WTC11 (cell line): ENCODE measurements at regions not wholly inside any gene's neighbourhood (a gene's known extent, or its start where the extent isn't known, plus 50 kb on each side); places are given as distances from the start of the nearest gene placed in this dataset.

Experiments used
- ATAC-seq: fragments of 200-7000 bp; cut with Tn5 transposase; 2 replicates; pipeline ENCODE4 v1.10.0; 2021; ENCODE audit warnings: mild to moderate bottlenecking, moderate library complexity
- CTCF ChIA-PET: fragments of 300-600 bp; sonication (Branson Sonifier 250); formaldehyde crosslinking; loops from one replicate; lab custom pipeline; 2021; ENCODE audit warnings: antibody characterized with exemption; lab: Charles Lee
- POLR2A ChIA-PET: fragments of 350-600 bp; sonication (Branson Sonifier 250); formaldehyde crosslinking; loops from one replicate; lab custom pipeline; 2021; ENCODE audit warnings: antibody characterized with exemption; lab: Charles Lee
- DNase-seq: peaks from one replicate; pipeline ENCODE4 v3.0.0; 2021; ENCODE audit warnings: low spot score
- H3K27ac Mint-ChIP-seq: 2 replicates; pipeline ENCODE4 v1.8.0; 2021; ENCODE audit warnings: mixed read lengths
- H3K27me3 Mint-ChIP-seq: 2 replicates; pipeline ENCODE4 v1.8.0; 2021; ENCODE audit warnings: low read depth, mild to moderate bottlenecking, moderate library complexity, mixed read lengths
- H3K36me3 Mint-ChIP-seq: 2 replicates; pipeline ENCODE4 v1.8.0; 2021; ENCODE audit warnings: mixed read lengths
- H3K4me1 Mint-ChIP-seq: 2 replicates; pipeline ENCODE4 v1.8.0; 2022; ENCODE audit warnings: mixed read lengths
- H3K4me3 Mint-ChIP-seq: 2 replicates; pipeline ENCODE4 v1.8.0; 2021; ENCODE audit warnings: mild to moderate bottlenecking, moderate library complexity, mixed read lengths
- H3K9me3 Mint-ChIP-seq: 2 replicates; pipeline ENCODE4 v1.8.0; 2021; ENCODE audit warnings: mixed read lengths
- CBFB ChIP-seq: sonication (generic); formaldehyde crosslinking; IDR thresholded peaks from 2 replicates; pipeline ENCODE4 v1.8.1; 2022; ENCODE audit warnings: mild to moderate bottlenecking, low read depth, missing genetic modification reagents
- GRHL2 ChIP-seq: fragments of 250-450 bp; sonication (Bioruptor Pico); IDR thresholded peaks from 2 replicates; pipeline ENCODE4 v1.8.0; 2022; ENCODE audit warnings: mild to moderate bottlenecking, moderate library complexity; ENCODE audit not compliant: insufficient replicate concordance, severe bottlenecking
- NR3C1 ChIP-seq: sonication (generic); formaldehyde crosslinking; conservative IDR thresholded peaks from 2 replicates; pipeline ENCODE4 v1.8.1; 2023; ENCODE audit warnings: low read depth, mild to moderate bottlenecking, missing genetic modification reagents
- RORB ChIP-seq: fragments of 250-450 bp; sonication (Bioruptor Pico); IDR thresholded peaks from 2 replicates; pipeline ENCODE4 v1.9.0; 2021; ENCODE audit warnings: mild to moderate bottlenecking
- SOX15 ChIP-seq: fragments of 250-450 bp; sonication (Bioruptor Pico); IDR thresholded peaks from 2 replicates; pipeline ENCODE4 v1.9.0; 2021; ENCODE audit warnings: mild to moderate bottlenecking
- ZNF219 ChIP-seq: sonication (generic); formaldehyde crosslinking; IDR thresholded peaks from 2 replicates; pipeline ENCODE4 v1.8.0; 2023; ENCODE audit warnings: missing genetic modification reagents, mild to moderate bottlenecking, borderline replicate concordance
- ZNF232 ChIP-seq: sonication (generic); formaldehyde crosslinking; IDR thresholded peaks from 2 replicates; pipeline ENCODE4 v1.8.0; 2022; ENCODE audit warnings: mild to moderate bottlenecking, missing genetic modification reagents
- TF ChIP-seq, protein P1 (sequence below): sonication (generic); formaldehyde crosslinking; IDR thresholded peaks from 2 replicates; pipeline ENCODE4 v1.8.1; 2023; ENCODE audit warnings: mild to moderate bottlenecking, missing genetic modification reagents
- TF ChIP-seq, protein P2 (sequence below): fragments of 250-450 bp; sonication (Bioruptor Pico); IDR thresholded peaks from 2 replicates; pipeline ENCODE4 v2.1.2; 2022; ENCODE audit warnings: mild to moderate bottlenecking, moderate library complexity
- TF ChIP-seq, protein P3 (sequence below): sonication (generic); formaldehyde crosslinking; IDR thresholded peaks from 2 replicates; pipeline ENCODE4 v1.8.1; 2022; ENCODE audit warnings: mild to moderate bottlenecking, moderate library complexity, missing genetic modification reagents
- TF ChIP-seq, protein P4 (sequence below): fragments of 250-450 bp; sonication (Bioruptor Pico); IDR thresholded peaks from 2 replicates; pipeline ENCODE4 v1.8.0; 2021; ENCODE audit warnings: mild to moderate bottlenecking
- TF ChIP-seq, protein P5 (sequence below): sonication (generic); formaldehyde crosslinking; IDR thresholded peaks from 2 replicates; pipeline ENCODE4 v1.8.0; 2023; ENCODE audit warnings: missing genetic modification reagents, mild to moderate bottlenecking, borderline replicate concordance
- TF ChIP-seq, protein P6 (sequence below): sonication (generic); formaldehyde crosslinking; conservative IDR thresholded peaks from 2 replicates; pipeline ENCODE4 v1.8.1; 2022; ENCODE audit warnings: mild to moderate bottlenecking, missing genetic modification reagents
- TF ChIP-seq, protein P7 (sequence below): sonication (generic); formaldehyde crosslinking; IDR thresholded peaks from 2 replicates; pipeline ENCODE4 v1.8.0; 2022; ENCODE audit warnings: mild to moderate bottlenecking, missing genetic modification reagents

DNA sequence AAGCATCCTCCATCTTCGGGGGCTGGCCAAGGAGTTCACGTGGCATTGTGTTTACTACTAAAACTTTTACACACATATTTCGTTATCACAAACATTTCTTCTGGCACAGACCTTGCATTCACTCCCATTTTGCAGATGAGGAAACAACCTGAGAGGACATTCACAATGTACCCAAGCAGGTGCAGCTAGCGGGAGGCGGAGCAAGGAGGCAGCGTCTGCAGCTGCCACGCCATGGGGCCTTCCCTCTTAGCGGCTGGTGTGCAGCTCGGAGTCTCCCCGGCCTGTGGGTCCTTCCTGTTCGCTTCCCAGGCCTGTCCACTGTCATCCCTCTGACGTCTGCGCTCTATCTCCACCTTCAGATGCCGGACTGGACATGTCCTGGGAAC, 807.8 kb downstream of the TBC1D22A start (continued):
- TF ChIP-seq, protein P1, sequence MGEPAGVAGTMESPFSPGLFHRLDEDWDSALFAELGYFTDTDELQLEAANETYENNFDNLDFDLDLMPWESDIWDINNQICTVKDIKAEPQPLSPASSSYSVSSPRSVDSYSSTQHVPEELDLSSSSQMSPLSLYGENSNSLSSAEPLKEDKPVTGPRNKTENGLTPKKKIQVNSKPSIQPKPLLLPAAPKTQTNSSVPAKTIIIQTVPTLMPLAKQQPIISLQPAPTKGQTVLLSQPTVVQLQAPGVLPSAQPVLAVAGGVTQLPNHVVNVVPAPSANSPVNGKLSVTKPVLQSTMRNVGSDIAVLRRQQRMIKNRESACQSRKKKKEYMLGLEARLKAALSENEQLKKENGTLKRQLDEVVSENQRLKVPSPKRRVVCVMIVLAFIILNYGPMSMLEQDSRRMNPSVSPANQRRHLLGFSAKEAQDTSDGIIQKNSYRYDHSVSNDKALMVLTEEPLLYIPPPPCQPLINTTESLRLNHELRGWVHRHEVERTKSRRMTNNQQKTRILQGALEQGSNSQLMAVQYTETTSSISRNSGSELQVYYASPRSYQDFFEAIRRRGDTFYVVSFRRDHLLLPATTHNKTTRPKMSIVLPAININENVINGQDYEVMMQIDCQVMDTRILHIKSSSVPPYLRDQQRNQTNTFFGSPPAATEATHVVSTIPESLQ (CRISPR knock-in tag), result no peak
- TF ChIP-seq, protein P2, sequence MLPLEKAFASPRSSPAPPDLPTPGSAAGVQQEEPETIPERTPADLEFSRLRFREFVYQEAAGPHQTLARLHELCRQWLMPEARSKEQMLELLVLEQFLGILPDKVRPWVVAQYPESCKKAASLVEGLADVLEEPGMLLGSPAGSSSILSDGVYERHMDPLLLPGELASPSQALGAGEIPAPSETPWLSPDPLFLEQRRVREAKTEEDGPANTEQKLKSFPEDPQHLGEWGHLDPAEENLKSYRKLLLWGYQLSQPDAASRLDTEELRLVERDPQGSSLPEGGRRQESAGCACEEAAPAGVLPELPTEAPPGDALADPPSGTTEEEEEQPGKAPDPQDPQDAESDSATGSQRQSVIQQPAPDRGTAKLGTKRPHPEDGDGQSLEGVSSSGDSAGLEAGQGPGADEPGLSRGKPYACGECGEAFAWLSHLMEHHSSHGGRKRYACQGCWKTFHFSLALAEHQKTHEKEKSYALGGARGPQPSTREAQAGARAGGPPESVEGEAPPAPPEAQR, result no peak
- no peak for TF ChIP-seq SOX15 (CRISPR knock-in tag)
- TF ChIP-seq, protein P3, sequence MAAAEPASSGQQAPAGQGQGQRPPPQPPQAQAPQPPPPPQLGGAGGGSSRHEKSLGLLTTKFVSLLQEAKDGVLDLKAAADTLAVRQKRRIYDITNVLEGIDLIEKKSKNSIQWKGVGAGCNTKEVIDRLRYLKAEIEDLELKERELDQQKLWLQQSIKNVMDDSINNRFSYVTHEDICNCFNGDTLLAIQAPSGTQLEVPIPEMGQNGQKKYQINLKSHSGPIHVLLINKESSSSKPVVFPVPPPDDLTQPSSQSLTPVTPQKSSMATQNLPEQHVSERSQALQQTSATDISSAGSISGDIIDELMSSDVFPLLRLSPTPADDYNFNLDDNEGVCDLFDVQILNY (CRISPR knock-in tag), result no peak
- TF ChIP-seq, protein P4, sequence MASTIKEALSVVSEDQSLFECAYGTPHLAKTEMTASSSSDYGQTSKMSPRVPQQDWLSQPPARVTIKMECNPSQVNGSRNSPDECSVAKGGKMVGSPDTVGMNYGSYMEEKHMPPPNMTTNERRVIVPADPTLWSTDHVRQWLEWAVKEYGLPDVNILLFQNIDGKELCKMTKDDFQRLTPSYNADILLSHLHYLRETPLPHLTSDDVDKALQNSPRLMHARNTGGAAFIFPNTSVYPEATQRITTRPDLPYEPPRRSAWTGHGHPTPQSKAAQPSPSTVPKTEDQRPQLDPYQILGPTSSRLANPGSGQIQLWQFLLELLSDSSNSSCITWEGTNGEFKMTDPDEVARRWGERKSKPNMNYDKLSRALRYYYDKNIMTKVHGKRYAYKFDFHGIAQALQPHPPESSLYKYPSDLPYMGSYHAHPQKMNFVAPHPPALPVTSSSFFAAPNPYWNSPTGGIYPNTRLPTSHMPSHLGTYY, result no peak
- TF ChIP-seq, protein P5, sequence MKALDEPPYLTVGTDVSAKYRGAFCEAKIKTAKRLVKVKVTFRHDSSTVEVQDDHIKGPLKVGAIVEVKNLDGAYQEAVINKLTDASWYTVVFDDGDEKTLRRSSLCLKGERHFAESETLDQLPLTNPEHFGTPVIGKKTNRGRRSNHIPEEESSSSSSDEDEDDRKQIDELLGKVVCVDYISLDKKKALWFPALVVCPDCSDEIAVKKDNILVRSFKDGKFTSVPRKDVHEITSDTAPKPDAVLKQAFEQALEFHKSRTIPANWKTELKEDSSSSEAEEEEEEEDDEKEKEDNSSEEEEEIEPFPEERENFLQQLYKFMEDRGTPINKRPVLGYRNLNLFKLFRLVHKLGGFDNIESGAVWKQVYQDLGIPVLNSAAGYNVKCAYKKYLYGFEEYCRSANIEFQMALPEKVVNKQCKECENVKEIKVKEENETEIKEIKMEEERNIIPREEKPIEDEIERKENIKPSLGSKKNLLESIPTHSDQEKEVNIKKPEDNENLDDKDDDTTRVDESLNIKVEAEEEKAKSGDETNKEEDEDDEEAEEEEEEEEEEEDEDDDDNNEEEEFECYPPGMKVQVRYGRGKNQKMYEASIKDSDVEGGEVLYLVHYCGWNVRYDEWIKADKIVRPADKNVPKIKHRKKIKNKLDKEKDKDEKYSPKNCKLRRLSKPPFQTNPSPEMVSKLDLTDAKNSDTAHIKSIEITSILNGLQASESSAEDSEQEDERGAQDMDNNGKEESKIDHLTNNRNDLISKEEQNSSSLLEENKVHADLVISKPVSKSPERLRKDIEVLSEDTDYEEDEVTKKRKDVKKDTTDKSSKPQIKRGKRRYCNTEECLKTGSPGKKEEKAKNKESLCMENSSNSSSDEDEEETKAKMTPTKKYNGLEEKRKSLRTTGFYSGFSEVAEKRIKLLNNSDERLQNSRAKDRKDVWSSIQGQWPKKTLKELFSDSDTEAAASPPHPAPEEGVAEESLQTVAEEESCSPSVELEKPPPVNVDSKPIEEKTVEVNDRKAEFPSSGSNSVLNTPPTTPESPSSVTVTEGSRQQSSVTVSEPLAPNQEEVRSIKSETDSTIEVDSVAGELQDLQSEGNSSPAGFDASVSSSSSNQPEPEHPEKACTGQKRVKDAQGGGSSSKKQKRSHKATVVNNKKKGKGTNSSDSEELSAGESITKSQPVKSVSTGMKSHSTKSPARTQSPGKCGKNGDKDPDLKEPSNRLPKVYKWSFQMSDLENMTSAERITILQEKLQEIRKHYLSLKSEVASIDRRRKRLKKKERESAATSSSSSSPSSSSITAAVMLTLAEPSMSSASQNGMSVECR, result no peak
- TF ChIP-seq, all 79 proteins: peak for 0

DNA sequence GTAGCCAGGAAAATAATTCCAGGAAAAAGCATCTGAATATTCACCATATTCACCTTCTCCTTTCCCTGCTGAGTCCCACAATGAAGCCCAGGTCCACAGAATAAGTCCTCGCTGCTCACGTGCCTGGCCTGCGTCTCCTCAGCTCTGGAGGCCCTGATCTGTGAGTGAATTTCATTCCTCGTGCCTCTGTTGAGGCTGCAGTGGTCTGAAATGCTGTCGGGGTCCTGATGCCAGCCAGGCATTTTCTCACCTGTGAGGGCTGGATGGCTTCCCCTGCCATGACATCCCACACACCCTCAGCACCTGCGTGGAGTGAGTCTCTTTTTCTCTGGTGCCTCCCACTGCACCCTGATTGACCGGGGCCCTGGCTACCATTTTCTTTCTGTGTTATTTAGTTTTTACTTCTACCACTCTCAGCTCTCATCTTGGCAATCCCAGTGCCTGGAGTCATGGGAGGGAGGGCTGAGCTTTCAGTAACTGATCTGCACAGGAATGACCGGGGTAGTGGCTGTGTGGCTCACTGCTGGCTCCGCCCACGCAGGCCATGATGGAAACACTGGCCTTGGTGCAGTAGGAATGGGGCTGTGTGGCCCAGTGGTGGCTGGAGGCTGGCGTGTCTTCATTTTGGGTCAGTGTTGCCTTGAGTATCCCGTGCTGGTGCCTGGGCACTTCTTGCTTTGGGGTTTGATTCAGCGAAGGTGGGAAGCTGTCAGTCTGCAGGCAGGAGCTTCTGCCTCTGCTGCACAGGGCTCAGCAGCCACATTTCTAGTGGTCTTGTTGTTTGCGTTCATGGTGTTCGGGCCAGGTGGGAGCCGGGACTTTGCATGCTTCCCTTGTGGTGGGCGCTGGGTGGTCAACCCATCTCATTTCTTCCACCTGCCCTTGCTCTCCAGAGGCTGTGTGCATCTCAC, 807.2 kb downstream of the TBC1D22A start:
- ChIA-PET CTCF (no interaction called here), POLR2A (no interaction called here)
- Mint-ChIP-seq H3K27ac (no peak overlapping the region), H3K27me3 (no peaks in the 10 kb centered on the region; the same call in 1 of the 2 replicates), H3K4me1 (peaks cover 5% of the 10 kb centered on the region; the same call in 1 of the 2 replicates), H3K4me3 (no peak overlapping the region), H3K36me3 (0 out of 2 replicates have a peak, but pooled peaks cover 2% of the 10 kb centered on the region), H3K9me3 (peaks cover 36% of the 10 kb centered on the region)
- TF ChIP-seq ZNF219 (CRISPR knock-in tag), result no peak
- TF ChIP-seq, protein P6, sequence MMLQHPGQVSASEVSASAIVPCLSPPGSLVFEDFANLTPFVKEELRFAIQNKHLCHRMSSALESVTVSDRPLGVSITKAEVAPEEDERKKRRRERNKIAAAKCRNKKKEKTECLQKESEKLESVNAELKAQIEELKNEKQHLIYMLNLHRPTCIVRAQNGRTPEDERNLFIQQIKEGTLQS (CRISPR knock-in tag), result no peak
- TF ChIP-seq NR3C1, result no peak
- no peak for TF ChIP-seq GRHL2
- no peak for TF ChIP-seq RORB (CRISPR knock-in tag)
- no peak for TF ChIP-seq ZNF232 (CRISPR knock-in tag)
- TF ChIP-seq CBFB, result no peak
- TF ChIP-seq, protein P7, sequence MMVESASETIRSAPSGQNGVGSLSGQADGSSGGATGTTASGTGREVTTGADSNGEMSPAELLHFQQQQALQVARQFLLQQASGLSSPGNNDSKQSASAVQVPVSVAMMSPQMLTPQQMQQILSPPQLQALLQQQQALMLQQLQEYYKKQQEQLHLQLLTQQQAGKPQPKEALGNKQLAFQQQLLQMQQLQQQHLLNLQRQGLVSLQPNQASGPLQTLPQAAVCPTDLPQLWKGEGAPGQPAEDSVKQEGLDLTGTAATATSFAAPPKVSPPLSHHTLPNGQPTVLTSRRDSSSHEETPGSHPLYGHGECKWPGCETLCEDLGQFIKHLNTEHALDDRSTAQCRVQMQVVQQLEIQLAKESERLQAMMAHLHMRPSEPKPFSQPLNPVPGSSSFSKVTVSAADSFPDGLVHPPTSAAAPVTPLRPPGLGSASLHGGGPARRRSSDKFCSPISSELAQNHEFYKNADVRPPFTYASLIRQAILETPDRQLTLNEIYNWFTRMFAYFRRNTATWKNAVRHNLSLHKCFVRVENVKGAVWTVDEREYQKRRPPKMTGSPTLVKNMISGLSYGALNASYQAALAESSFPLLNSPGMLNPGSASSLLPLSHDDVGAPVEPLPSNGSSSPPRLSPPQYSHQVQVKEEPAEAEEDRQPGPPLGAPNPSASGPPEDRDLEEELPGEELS (CRISPR knock-in tag), result no peak
- TF ChIP-seq SOX15 (CRISPR knock-in tag), result no peak
- no peak for DNase-seq
- ATAC-seq, result no peak
